GM12878 (cell line): ENCODE measurements at regions not wholly inside any gene's neighbourhood (a gene's known extent, or its start where the extent isn't known, plus 50 kb on each side); places are given as distances from the start of the nearest gene placed in this dataset.

Experiments
- ATF2 ChIP-seq: IDR thresholded peaks from 2 replicates; pipeline ENCODE4 v1.6.1; 2012; ENCODE audit warnings: low read length, inconsistent platforms
- BACH1 ChIP-seq: fragments of 450-650 bp; IDR thresholded peaks from 2 replicates; pipeline ENCODE4 v1.6.1; 2017; ENCODE audit warnings: mild to moderate bottlenecking, borderline replicate concordance
- BHLHE40 ChIP-seq, 2 experiments: fragments of 450-650 bp in 1 of 2; IDR thresholded peaks; 2 replicates each; pipeline ENCODE4 v1.6.1; 2011 to 2017; ENCODE audit warnings: low read depth in 2 of 2, borderline replicate concordance in 1 of 2, improper control_type of control experiment in 1 of 2, low read length in 1 of 2, mild to moderate bottlenecking in 1 of 2
- CEBPB ChIP-seq, 2 experiments: fragments of 150-350 bp in 1 of 2; IDR thresholded peaks; 2 replicates each; pipeline ENCODE4 v1.6.1; 2012 to 2014; ENCODE audit warnings: low read depth in 2 of 2, low read length in 2 of 2, borderline replicate concordance in 1 of 2, inconsistent platforms in 1 of 2
- CTCF ChIP-seq, 3 experiments: IDR thresholded peaks in 2 of 3; conservative IDR thresholded peaks in 1 of 3; 2 replicates each; pipeline ENCODE4 v1.5.1; 2011; ENCODE audit warnings: low read depth in 3 of 3, low read length in 3 of 3, mild to moderate bottlenecking in 3 of 3, control low read depth in 2 of 3, moderate library complexity in 2 of 3, inconsistent platforms in 1 of 3, mixed read lengths in 1 of 3; ENCODE audit not compliant: control insufficient read depth in 2 of 3, insufficient read depth in 1 of 3; ENCODE audit errors: extremely low read depth in 1 of 3
- EED ChIP-seq: sonication (generic); IDR thresholded peaks from 2 replicates; pipeline ENCODE4 v1.6.1; 2016; ENCODE audit warnings: antibody characterized with exemption, low read depth
- EZH2 ChIP-seq: IDR thresholded peaks from 2 replicates; pipeline ENCODE4 v1.6.1; 2012; ENCODE audit warnings: low read depth, mild to moderate bottlenecking, control low read depth, inconsistent platforms, low read length, borderline replicate concordance; ENCODE audit not compliant: control insufficient read depth
- GABPA ChIP-seq: IDR thresholded peaks from 2 replicates; pipeline ENCODE4 v1.6.1; 2014; ENCODE audit warnings: antibody characterized with exemption, low read depth, mild to moderate bottlenecking, inconsistent platforms
- JUND ChIP-seq: IDR thresholded peaks from 2 replicates; pipeline ENCODE4 v1.6.1; 2012; ENCODE audit warnings: low read depth, mild to moderate bottlenecking, low read length, improper control_type of control experiment, moderate library complexity
- KAT2A ChIP-seq: conservative IDR thresholded peaks from 2 replicates; pipeline ENCODE4 v1.6.1; 2011; ENCODE audit warnings: low read depth, low read length; ENCODE audit not compliant: control insufficient read depth
- RFX5 ChIP-seq: IDR thresholded peaks from 2 replicates; pipeline ENCODE4 v1.6.1; 2011; ENCODE audit warnings: low read depth, low read length, improper control_type of control experiment
- STAT3 ChIP-seq: IDR thresholded peaks from 2 replicates; pipeline ENCODE4 v1.6.1; 2011; ENCODE audit warnings: low read depth, low read length, improper control_type of control experiment
- TCF7 ChIP-seq: IDR thresholded peaks from 2 replicates; pipeline ENCODE4 v1.6.1; 2014; ENCODE audit warnings: antibody characterized with exemption, borderline replicate concordance
- ZZZ3 ChIP-seq: IDR thresholded peaks from 2 replicates; pipeline ENCODE4 v1.6.1; 2011; ENCODE audit warnings: low read depth; ENCODE audit not compliant: control insufficient read depth, insufficient read length

- TF ChIP-seq GABPA (no peak), STAT3 (no peak), ZZZ3 (no peak), BACH1 (no peak), TCF7 (no peak), CTCF (IDR thresholded peaks at IDR 0.05 in 2 of 3, conservative IDR thresholded peaks at IDR 0.05 in 1 of 3; ENCODE audit: control insufficient read depth in 2 of 3, extremely low read depth in 1 of 3, insufficient read depth in 1 of 3, low read depth in 3 of 3, low read length in 3 of 3) (no peak), CEBPB (IDR thresholded peaks at IDR 0.05; ENCODE audit: borderline replicate concordance in 1 of 2, low read depth in 2 of 2, low read length in 2 of 2) (no peak), KAT2A (no peak), RFX5 (no peak), EZH2 (no peak), EED (no peak), ATF2 (no peak), JUND (no peak), BHLHE40 (IDR thresholded peaks at IDR 0.05; ENCODE audit: borderline replicate concordance in 1 of 2, low read depth in 2 of 2, low read length in 1 of 2) (no peak)
Measured at GRCh38 chr3:5554245-5554747, 366.8 kb downstream of the EDEM1 start.
